ENCODE measurements at regions not wholly inside any gene's neighbourhood (a gene's known extent, or its start where the extent isn't known, plus 50 kb on each side); places are given as distances from the start of the nearest gene placed in this dataset.
"Not testable (repeated sequence)": the region's sequence is repeated elsewhere in the genome, so short reads cannot be mapped to it uniquely, and the experiment has no call there.

GRCh38 chr10:124180947-124181549 lies 87.7 kb upstream of the CHST15 start:
- DNase-seq (ENCODE audit: low spot score): no peak

GRCh38 chr10:124180044-124180745 lies 86.8 kb upstream of the CHST15 start:
- DNase-seq (ENCODE audit: low spot score): no peak

GRCh38 chr10:124179308-124180043 lies 86.1 kb upstream of the CHST15 start:
- DNase-seq (ENCODE audit: low spot score): no peak

- no peak for DNase-seq (ENCODE audit: low spot score)
These were observed 83.8 kb upstream of the CHST15 start for GRCh38 chr10:124177180-124177518.

- DNase-seq (ENCODE audit: low spot score): no peak
These were observed 83.2 kb upstream of the CHST15 start for GRCh38 chr10:124176349-124177179.

- no peak for DNase-seq (ENCODE audit: low spot score)
These were observed 82.4 kb upstream of the CHST15 start for GRCh38 chr10:124175701-124176348.

- no peak for DNase-seq (ENCODE audit: low spot score)
These were observed 81.6 kb upstream of the CHST15 start for GRCh38 chr10:124174673-124175645.

- no peak for DNase-seq (ENCODE audit: low spot score)
These were observed 80.7 kb upstream of the CHST15 start for GRCh38 chr10:124174071-124174566.

- DNase-seq (ENCODE audit: low spot score): no peak
These were observed 80.0 kb upstream of the CHST15 start for GRCh38 chr10:124173298-124173900.

GRCh38 chr10:124172181-124172916 lies 79.0 kb upstream of the CHST15 start:
- DNase-seq (ENCODE audit: low spot score): no peak

- DNase-seq (ENCODE audit: low spot score): no peak
These were observed 78.2 kb upstream of the CHST15 start for GRCh38 chr10:124171561-124171960.

- no peak for DNase-seq (ENCODE audit: low spot score)
These were observed 77.2 kb upstream of the CHST15 start for GRCh38 chr10:124170631-124171030.

- DNase-seq (ENCODE audit: low spot score): no peak
These were observed 75.8 kb upstream of the CHST15 start for GRCh38 chr10:124168991-124169802.

- DNase-seq (ENCODE audit: low spot score): no peak
These were observed 75.2 kb upstream of the CHST15 start for GRCh38 chr10:124168581-124168980.

GRCh38 chr10:124167925-124168324 lies 74.5 kb upstream of the CHST15 start:
- not testable (repeated sequence) for DNase-seq (ENCODE audit: low spot score)

GRCh38 chr10:124166431-124167125 lies 73.2 kb upstream of the CHST15 start:
- DNase-seq (ENCODE audit: low spot score): no peak

- DNase-seq (ENCODE audit: low spot score): no peak
These were observed 72.4 kb upstream of the CHST15 start for GRCh38 chr10:124165827-124166226.

- no peak for DNase-seq (ENCODE audit: low spot score)
These were observed 71.9 kb upstream of the CHST15 start for GRCh38 chr10:124165311-124165710.
